HG03460 (cell line): ENCODE measurements at regions not wholly inside any gene's neighbourhood (a gene's known extent, or its start where the extent isn't known, plus 50 kb on each side); places are given as distances from the start of the nearest gene placed in this dataset.
A peak's percentile ranks its signal among the peaks of the same experiment; 100 is the strongest.
"Not testable (repeated sequence)": the region's sequence is repeated elsewhere in the genome, so short reads cannot be mapped to it uniquely, and the experiment has no call there.

ENCODE experiments used
- ATAC-seq: cut with Tn5 transposase; IDR thresholded peaks from one replicate; pipeline ENCODE4 v1.9.1; 2021; ENCODE audit not compliant: unreplicated experiment

- ATAC-seq = no peak
Measured at GRCh38 chr12:46671102-46671501, 154.7 kb downstream of the SLC38A4 start.

DNA sequence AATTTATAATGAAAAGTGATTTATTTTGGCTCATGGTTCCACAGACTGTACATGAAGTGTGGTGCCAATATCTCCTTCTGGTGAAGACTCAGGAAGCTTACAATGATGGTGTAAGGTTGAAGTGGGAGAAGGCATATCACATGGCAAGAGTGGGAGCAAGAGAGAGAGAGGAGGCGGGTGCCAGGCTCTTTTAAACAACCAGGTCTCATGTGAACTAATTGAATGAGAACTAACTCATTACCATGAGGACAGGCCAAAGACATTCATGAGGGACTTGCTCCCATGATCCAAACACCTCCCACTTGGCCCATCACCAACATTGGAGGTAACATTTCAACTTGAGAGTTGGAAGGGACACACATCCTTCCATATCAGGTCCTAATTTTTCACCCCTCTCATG, 155.2 kb downstream of the SLC38A4 start:
- ATAC-seq = no peak

GRCh38 chr12:46669720-46670119, 156.1 kb downstream of the SLC38A4 start:
- no peak for ATAC-seq

DNA sequence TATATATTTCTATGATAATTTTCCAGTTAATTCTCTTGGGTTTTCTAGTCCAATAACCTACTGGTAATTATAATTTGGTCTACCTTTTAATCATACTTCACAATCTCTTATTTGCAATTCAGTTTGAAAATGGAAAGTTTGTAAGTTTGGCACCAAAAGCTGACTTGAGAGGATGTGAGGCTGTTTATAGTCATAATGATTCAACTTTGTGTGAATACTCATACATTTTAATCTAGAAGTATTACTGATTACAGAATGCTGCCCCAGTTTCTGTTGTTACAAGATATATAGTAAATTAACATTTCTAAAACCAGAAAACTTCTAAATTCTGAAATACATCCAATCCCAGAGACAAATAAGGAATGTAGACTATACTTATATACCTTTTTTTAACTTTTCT, 158.2 kb downstream of the SLC38A4 start:
- ATAC-seq = no peak

DNA sequence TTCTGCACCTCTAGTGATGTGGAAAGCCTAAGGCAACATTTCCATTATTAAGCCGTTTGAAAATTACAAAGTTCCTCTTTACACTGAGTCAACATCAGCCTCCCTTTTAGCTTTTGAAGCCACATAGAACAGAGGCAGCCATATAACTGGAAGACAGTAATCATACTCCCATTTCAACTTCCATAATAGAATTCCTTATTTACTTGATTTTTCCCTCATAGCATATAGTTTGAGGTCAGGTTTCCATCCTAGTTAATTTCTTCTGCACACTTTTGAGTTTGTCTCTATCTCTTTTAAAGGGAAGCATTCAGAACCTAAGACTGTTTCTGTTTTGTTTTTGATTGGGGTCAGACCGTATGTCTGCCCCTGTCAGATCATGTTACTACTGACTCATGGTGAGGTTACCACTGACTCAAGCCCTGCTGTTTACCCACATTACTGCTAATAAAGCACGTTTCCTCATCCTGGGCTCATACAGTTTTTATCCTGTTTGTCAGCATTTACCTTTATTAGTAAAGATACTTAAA, 161.0 kb downstream of the SLC38A4 start:
- no peak for ATAC-seq

DNA sequence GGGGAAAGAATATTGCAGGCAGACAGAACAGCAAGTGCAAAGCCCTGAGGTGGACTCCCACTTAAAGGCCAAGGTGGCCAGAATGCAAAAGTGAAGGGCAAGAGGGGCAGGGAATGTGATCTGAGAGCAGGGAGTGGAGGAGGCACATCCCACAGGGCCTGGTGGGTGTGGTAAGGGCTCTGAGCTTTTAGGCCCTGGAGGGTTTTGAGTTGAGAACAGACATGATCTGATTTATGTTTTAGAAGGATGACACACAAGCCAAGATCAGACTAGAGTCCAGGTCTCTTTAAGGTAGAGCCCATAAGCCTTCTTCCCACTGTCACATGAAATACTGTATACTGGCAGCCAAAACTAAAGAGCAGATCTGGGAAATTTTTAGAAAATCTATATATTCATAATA, 162.5 kb downstream of the SLC38A4 start:
- no peak for ATAC-seq

GRCh38 chr12:46661110-46661845, 164.5 kb downstream of the SLC38A4 start:
- ATAC-seq = peak; percentile 75

GRCh38 chr12:46660719-46661109, 165.1 kb downstream of the SLC38A4 start:
- no peak for ATAC-seq

DNA sequence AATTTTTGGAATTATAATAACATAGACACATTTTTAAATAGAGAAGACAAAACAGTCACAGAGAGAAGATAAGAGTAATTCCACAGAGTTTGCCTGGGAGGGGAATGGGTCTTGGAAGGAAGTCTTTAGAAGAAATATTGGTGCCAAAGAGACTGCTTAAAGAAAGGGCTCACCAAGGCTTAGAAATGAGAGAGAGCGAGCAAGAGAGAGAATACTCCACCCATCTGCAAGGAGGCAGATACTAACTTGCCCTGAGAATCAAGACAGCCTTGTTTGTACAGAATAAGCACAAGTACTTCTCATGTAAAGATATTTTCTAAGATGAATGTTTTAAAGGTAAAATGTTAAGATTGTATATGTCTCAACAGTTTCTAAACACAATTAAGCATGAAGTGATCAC, 165.5 kb downstream of the SLC38A4 start:
- ATAC-seq = no peak

- no peak for ATAC-seq
Measured at GRCh38 chr12:46659824-46660223, 166.0 kb downstream of the SLC38A4 start.

DNA sequence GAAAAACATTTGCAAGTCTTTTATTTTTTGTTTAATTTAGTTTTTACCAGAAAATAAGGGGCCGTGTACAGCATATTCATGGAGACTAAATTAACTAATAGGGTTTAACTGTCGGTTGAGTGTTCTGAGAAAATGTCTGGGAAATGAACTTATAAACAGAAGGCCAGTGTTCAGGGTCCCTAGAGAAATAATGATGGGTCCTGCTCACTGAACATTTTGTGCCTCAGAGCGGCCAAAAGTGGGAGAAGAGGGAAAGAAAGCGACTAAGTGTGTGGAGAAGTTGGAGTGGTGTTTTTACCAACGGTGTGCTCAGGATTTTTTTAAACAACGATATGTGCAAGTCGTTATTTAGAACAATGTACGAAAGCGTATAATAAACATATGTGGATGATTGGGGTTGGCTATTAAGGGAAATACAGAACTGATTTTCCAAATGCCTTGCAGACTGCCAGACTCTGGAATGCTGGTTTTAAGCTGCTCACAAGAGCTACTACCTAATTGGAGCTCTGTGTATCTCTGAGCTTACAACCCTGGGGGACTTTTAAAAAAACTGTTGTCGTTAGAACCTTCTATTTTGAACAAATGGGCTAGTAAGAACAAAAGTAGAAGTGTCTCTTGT, 166.7 kb downstream of the SLC38A4 start:
- ATAC-seq = no peak

- ATAC-seq = no peak
Measured at GRCh38 chr12:46657453-46658411, 168.1 kb downstream of the SLC38A4 start.

DNA sequence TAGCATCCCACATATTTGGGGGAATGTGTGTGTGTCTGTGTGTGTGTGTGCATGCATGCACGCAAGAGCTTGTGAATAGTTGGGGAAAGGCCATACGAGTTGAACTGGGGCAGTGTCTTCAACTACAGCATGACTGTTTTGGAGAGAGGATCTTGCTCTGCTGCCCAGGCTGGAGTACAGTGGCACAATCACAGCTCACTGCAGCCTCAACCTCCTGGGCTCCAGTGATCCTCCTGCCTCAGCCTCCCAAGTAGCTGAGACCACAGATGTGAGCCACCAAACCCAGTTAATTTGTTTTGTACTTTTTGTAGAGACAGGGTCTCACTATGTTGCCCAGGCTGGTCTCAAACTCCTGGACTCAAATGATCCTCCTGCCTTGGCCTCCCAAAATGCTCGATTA, 169.8 kb downstream of the SLC38A4 start:
- not testable (repeated sequence) for ATAC-seq

- no peak for ATAC-seq
Measured at GRCh38 chr12:46653311-46653710, 172.5 kb downstream of the SLC38A4 start.

DNA sequence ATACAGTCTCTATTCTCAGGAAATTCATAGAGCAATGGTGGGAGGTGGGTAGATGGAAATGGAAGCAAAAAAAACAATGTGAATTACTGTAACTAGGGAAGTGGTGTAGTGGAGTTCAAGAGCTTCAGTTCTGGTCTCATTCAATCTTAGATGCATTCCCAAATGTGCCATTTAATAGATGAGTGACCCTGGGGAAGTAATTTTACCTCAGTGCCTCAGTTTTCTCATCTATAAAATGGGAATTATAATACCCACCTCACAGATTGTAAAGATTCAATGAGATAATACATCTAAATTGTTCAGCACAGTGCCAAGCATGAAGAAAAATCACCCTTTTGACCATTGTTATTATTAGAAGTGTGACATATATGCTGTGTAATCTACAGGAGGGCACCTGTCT, 173.1 kb downstream of the SLC38A4 start:
- no peak for ATAC-seq

DNA sequence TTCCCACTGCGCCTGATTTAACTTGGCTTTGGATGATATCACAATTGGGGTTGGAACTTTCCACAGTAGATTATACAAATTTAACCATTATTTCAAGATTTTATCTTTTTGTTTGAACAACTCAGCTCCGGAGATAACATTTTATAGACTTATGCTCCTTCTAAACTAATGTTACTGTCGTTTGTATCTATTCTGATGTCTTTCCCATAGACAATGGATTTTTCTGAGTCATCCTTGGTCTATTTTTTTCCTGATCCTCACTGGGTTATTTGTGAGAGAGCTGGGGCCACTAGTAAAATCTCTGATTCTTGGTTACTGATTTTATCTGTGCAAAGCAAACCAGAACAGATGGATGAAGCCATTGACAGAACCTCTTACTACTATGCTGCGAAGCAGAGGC, 175.1 kb downstream of the SLC38A4 start:
- no peak for ATAC-seq

DNA sequence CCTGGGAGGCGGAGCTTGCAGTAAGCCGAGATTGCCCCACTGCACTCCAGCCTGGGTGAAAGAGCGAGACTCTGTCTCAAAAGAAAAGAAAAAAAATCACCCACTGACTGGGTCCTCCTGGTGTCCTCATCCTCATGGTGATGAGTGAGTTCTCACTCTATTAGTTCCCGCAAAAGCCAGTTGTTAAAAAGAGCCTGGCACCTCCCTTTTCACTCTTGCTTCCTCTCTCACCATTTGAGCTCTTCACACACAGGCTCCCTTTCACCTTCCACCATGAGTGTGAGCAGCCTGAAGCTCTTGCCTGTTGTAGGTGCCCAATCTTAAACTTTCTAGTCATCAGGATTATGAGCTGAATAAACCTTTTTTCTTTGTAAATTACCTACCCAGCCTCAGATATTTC, 176.4 kb downstream of the SLC38A4 start:
- ATAC-seq = no peak

GRCh38 chr12:46647034-46647433, 178.8 kb downstream of the SLC38A4 start:
- no peak for ATAC-seq

DNA sequence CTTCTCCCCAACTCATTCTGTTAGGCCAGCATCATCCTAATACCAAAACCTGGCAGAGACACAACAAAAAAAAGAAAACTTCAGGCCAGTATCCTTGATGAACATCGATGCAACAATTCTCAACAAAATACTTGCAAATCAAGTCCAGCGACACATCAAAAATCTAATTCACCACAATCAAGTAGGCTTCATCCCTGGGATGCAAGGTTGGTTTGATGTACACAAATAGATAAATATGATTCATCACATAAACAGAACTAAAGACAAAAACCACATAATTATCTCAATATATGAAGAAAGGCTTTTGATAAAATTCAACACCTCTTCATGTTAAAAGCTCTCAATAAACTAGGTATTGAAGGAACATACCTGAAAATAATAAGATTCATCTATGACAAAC, 184.1 kb downstream of the SLC38A4 start:
- ATAC-seq = not testable (repeated sequence)

GRCh38 chr12:46635818-46636217, 190.0 kb downstream of the SLC38A4 start:
- no peak for ATAC-seq
